HL-60 (cell line): ENCODE measurements at regions not wholly inside any gene's neighbourhood (a gene's known extent, or its start where the extent isn't known, plus 50 kb on each side); places are given as distances from the start of the nearest gene placed in this dataset.
A peak's percentile ranks its signal among the peaks of the same experiment; 100 is the strongest.
"Not testable (repeated sequence)": the region's sequence is repeated elsewhere in the genome, so short reads cannot be mapped to it uniquely, and the experiment has no call there.

Experiments
- DNase-seq, 2 experiments: peaks; one replicate each; pipeline ENCODE4 v3.0.0-alpha.2; 2010 to 2020; ENCODE audit warnings: low read depth in 1 of 2, low spot score in 1 of 2
- H3K27ac ChIP-seq: fragments of 250-450 bp; sonication (Bioruptor Pico); replicated peaks from 2 replicates; pipeline ENCODE4 v1.5.1; 2020; ENCODE audit warnings: mild to moderate bottlenecking, moderate library complexity
- H3K27me3 ChIP-seq: fragments of 250-450 bp; sonication (Bioruptor Pico); 2 replicates; pipeline ENCODE4 v1.5.1; 2021; ENCODE audit warnings: mild to moderate bottlenecking, moderate library complexity; ENCODE audit not compliant: insufficient read depth, poor library complexity, severe bottlenecking
- H3K4me3 ChIP-seq: replicated peaks from 2 replicates; pipeline ENCODE4 v1.5.1; 2011; ENCODE audit warnings: mild to moderate bottlenecking, control low read depth, low read length; ENCODE audit not compliant: insufficient read depth
- CTCF ChIP-seq: IDR thresholded peaks from one replicate; pipeline ENCODE4 v1.5.1; 2011; ENCODE audit warnings: low read length, control low read depth, inconsistent platforms; ENCODE audit not compliant: insufficient read depth
- GABPA ChIP-seq: IDR thresholded peaks from 2 replicates; pipeline ENCODE4 v1.6.1; 2012; ENCODE audit warnings: low read depth
- POLR2AphosphoS5 ChIP-seq: IDR thresholded peaks from 2 replicates; pipeline ENCODE4 v1.6.1; 2012; ENCODE audit warnings: low read depth
- REST ChIP-seq: IDR thresholded peaks from 2 replicates; pipeline ENCODE4 v1.6.1; 2012; ENCODE audit warnings: low read depth; ENCODE audit not compliant: insufficient replicate concordance
- SPI1 ChIP-seq: IDR thresholded peaks from 2 replicates; pipeline ENCODE4 v1.6.1; 2012; ENCODE audit warnings: low read depth, mild to moderate bottlenecking, borderline replicate concordance

GRCh38 chr4:31741326-31741725, 1021.2 kb downstream of the PCDH7 start:
- Histone ChIP-seq H3K27ac (no peak overlapping the region), H3K27me3 (no peaks in the 10 kb centered on the region), H3K4me3 (no peak overlapping the region)
- peak in 1 of 2 experiments; percentile 31 for DNase-seq
- TF ChIP-seq REST (no peak), GABPA (no peak), SPI1 (no peak), CTCF (no peak), POLR2AphosphoS5 (no peak)

- no peak for DNase-seq
- Histone ChIP-seq H3K4me3 (no peak overlapping the region), H3K27ac (no peak overlapping the region), H3K27me3 (no peaks in the 10 kb centered on the region)
- TF ChIP-seq GABPA, result no peak
Observed at GRCh38 chr4:31748382-31748781, 1028.2 kb downstream of the PCDH7 start.

GRCh38 chr4:31750581-31750980, 1030.4 kb downstream of the PCDH7 start:
- H3K27ac ChIP-seq, H3K4me3 ChIP-seq, H3K27me3 ChIP-seq, DNase-seq: not testable (repeated sequence)

GRCh38 chr4:31755751-31756150, 1035.6 kb downstream of the PCDH7 start:
- Histone ChIP-seq H3K4me3 (no peak overlapping the region), H3K27me3 (no peaks in the 10 kb centered on the region), H3K27ac (no peak overlapping the region)
- TF ChIP-seq REST (no peak), SPI1 (no peak), POLR2AphosphoS5 (no peak), GABPA (no peak), CTCF (no peak)
- DNase-seq, result no peak

GRCh38 chr4:31768756-31769155, 1048.6 kb downstream of the PCDH7 start:
- TF ChIP-seq POLR2AphosphoS5 (no peak), SPI1 (no peak)
- no peak for DNase-seq
- Histone ChIP-seq H3K27me3 (no peaks in the 10 kb centered on the region), H3K27ac (no peak overlapping the region), H3K4me3 (no peak overlapping the region)
